Pancreas (tissue), 10 donors: ENCODE measurements at regions not wholly inside any gene's neighbourhood (a gene's known extent, or its start where the extent isn't known, plus 50 kb on each side); places are given as distances from the start of the nearest gene placed in this dataset.
A peak's percentile ranks its signal among the peaks of the same experiment; 100 is the strongest.

Source experiments
- ATAC-seq, 4 donors: fragments of 200-7000 bp; cut with Tn5 transposase; one replicate each; pipeline versions ENCODE4 v1.8.0 to v1.9.1; 2020; ENCODE audit warnings: mild to moderate bottlenecking in 4 of 4, moderate library complexity in 4 of 4
- DNase-seq, 6 donors: peaks; one replicate each; pipeline ENCODE4 v3.0.0-alpha.2; 2020
- FAIRE-seq: peaks from 2 replicates; lab custom pipeline; 2012; peaks lifted over from hg19 to GRCh38; lab: Jason Lieb, UNC
- H3K27ac ChIP-seq, 4 donors: fragments of 200-600 bp; sonication (generic); 1 replicate in 3 of 4; 2 replicates in 1 of 4; pipeline versions ENCODE4 v1.5.0 to v1.8.0; 2020
- H3K27me3 ChIP-seq, 4 donors: fragments of 200-600 bp; one replicate each; pipeline ENCODE4 v1.8.0; 2021
- H3K36me3 ChIP-seq, 3 donors: fragments of 200-600 bp; sonication (generic) in 1 of 3; one replicate each; pipeline versions ENCODE4 v1.5.0 to v1.8.0; 2020 to 2021
- H3K4me1 ChIP-seq, 3 donors: fragments of 200-600 bp; one replicate each; pipeline ENCODE4 v1.8.0; 2021
- H3K4me3 ChIP-seq, 4 donors: fragments of 200-600 bp; sonication (generic) in 2 of 4; one replicate each; pipeline versions ENCODE4 v1.5.0 to v1.8.0; 2020 to 2021
- H3K9me3 ChIP-seq, 4 donors: fragments of 200-600 bp; one replicate each; pipeline ENCODE4 v1.8.0; 2021
- WGBS, 2 donors: extraction: QIAGEN DNeasy Blood & Tissue Kit; methylation state at CpG; one replicate each; pipeline ENCODE4 v1.1.7; 2013; 5-methylcytosine and 5-hydroxymethylcytosine counted together
- intact Hi-C, 3 donors: fragments of 100-400 bp; cut with DNase I; formaldehyde crosslinking; loops; one replicate each; pipeline versions ENCODE4 v1.11.1 to v1.14.2; 2022
- TF ChIP-seq, protein P1 (sequence below), 4 donors: fragments of 200-600 bp; sonication (generic) in 3 of 4; IDR thresholded peaks; one replicate each; pipeline versions ENCODE4 v1.5.0 to v1.8.0; 2021; ENCODE audit warnings: antibody characterized with exemption in 4 of 4
- donor health status: healthy with polysubstance abuse.
- donor health status: DM: no; HTN: no; CAD: no; lungs with moderate emphysema.
- donor health status: DM: no; HTN: no; CAD: no.
- donor health status: control.
- donor health status: control.
- donor health status: Bipolar disorder and iron deficiency.
- donor health status: DM: yes; HTN: yes; CAD: no.
- donor health status: DM: no; HTN: no; CAD: no.
- donor health status: DM: no; HTN: no; CAD: no.
- donor health status: DM: yes; HTN: yes; CAD: no.

- intact Hi-C loops = no loop called here
- Histone ChIP-seq H3K36me3 (no peaks in the 10 kb centered on the region), H3K27me3 (peaks cover 0 to 6% (median 0%) of the 10 kb centered on the region in 4 donors), H3K9me3 (no peaks in the 10 kb centered on the region), H3K4me1 (no peaks in the 10 kb centered on the region), H3K27ac (no peak overlapping the region), H3K4me3 (no peak overlapping the region)
- TF ChIP-seq, protein P1, sequence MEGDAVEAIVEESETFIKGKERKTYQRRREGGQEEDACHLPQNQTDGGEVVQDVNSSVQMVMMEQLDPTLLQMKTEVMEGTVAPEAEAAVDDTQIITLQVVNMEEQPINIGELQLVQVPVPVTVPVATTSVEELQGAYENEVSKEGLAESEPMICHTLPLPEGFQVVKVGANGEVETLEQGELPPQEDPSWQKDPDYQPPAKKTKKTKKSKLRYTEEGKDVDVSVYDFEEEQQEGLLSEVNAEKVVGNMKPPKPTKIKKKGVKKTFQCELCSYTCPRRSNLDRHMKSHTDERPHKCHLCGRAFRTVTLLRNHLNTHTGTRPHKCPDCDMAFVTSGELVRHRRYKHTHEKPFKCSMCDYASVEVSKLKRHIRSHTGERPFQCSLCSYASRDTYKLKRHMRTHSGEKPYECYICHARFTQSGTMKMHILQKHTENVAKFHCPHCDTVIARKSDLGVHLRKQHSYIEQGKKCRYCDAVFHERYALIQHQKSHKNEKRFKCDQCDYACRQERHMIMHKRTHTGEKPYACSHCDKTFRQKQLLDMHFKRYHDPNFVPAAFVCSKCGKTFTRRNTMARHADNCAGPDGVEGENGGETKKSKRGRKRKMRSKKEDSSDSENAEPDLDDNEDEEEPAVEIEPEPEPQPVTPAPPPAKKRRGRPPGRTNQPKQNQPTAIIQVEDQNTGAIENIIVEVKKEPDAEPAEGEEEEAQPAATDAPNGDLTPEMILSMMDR (IDR thresholded peaks at IDR 0.05) = peak in 3 of 4 donors; percentile 14 to 34 (median 29)
- DNase-seq (peak in 3 of 6 donors; percentile 17 to 39 (median 19)), FAIRE-seq (no peak), ATAC-seq (peak in 3 of 4 donors; percentile 74 to 84 (median 78))
- 20 to 29% methylated on average over 5 of the region's 5 CpGs for WGBS, 2 donors
These were observed 141.5 kb downstream of the GABRG2 start for GRCh38 chr5:162209005-162209605.

- DNase-seq (no peak), ATAC-seq (no peak), FAIRE-seq (no peak)
- Histone ChIP-seq H3K9me3 (no peaks in the 10 kb centered on the region), H3K4me1 (no peaks in the 10 kb centered on the region), H3K27ac (no peak overlapping the region), H3K4me3 (no peak overlapping the region), H3K36me3 (no peaks in the 10 kb centered on the region), H3K27me3 (peaks cover 0 to under 1% (median 0%) of the 10 kb centered on the region in 4 donors)
- intact Hi-C loops = no loop called here
- TF ChIP-seq, protein P1 (IDR thresholded peaks at IDR 0.05) = no peak
- WGBS, 2 donors = 74 to 88% methylated on average over 2 of the region's 2 CpGs
These were observed 147.0 kb downstream of the GABRG2 start for GRCh38 chr5:162214551-162214950.

- 79 to 100% methylated on average over 1 of the region's 1 CpG for WGBS, 2 donors
- intact Hi-C loops = no loop called here
- TF ChIP-seq, protein P1 (IDR thresholded peaks at IDR 0.05) = no peak
- DNase-seq (no peak), FAIRE-seq (no peak), ATAC-seq (no peak)
- no peak overlapping the region for H3K4me3 ChIP-seq
- no peaks in the 10 kb centered on the region for H3K27me3 ChIP-seq
- no peaks in the 10 kb centered on the region for H3K9me3 ChIP-seq
- no peak overlapping the region for H3K27ac ChIP-seq
- no peaks in the 10 kb centered on the region for H3K36me3 ChIP-seq
- H3K4me1 ChIP-seq = no peaks in the 10 kb centered on the region
These were observed 149.5 kb downstream of the GABRG2 start for GRCh38 chr5:162217037-162217436.

- H3K4me1 ChIP-seq = no peaks in the 10 kb centered on the region
- H3K36me3 ChIP-seq = no peaks in the 10 kb centered on the region
- ATAC-seq = no peak
- no peaks in the 10 kb centered on the region for H3K9me3 ChIP-seq
- no peak for DNase-seq
- intact Hi-C loops = no loop called here
- no peak for FAIRE-seq
- no peaks in the 10 kb centered on the region for H3K27me3 ChIP-seq
- no peak overlapping the region for H3K27ac ChIP-seq
- H3K4me3 ChIP-seq = no peak overlapping the region
- TF ChIP-seq, protein P1 (IDR thresholded peaks at IDR 0.05) = no peak
These were observed 154.3 kb downstream of the GABRG2 start for GRCh38 chr5:162221910-162222309.

- TF ChIP-seq, protein P1 (IDR thresholded peaks at IDR 0.05) = no peak
- Histone ChIP-seq H3K4me1 (no peaks in the 10 kb centered on the region), H3K27me3 (no peaks in the 10 kb centered on the region), H3K9me3 (no peaks in the 10 kb centered on the region), H3K4me3 (no peak overlapping the region), H3K36me3 (no peaks in the 10 kb centered on the region), H3K27ac (no peak overlapping the region)
- no peak for ATAC-seq
- no peak for FAIRE-seq
- 26 to 42% methylated on average over 2 of the region's 2 CpGs for WGBS, 2 donors
- intact Hi-C loops = no loop called here
- DNase-seq = no peak
These were observed 159.5 kb downstream of the GABRG2 start for GRCh38 chr5:162227075-162227474.
